Stimulated activated naive B cell treated with anti-CD40 and anti-IgM and Interleukin-4, amounts not matched to agents 10 μg/mL and 1 μg/mL and 100 μg/mL, for 72 hours (primary cell): ENCODE measurements at regions not wholly inside any gene's neighbourhood (a gene's known extent, or its start where the extent isn't known, plus 50 kb on each side); places are given as distances from the start of the nearest gene placed in this dataset.

Source experiments
- ATAC-seq, 2 donors: fragments of 150-1000 bp; cut with Tn5 transposase; replicated peaks; 2 replicates each; pipeline ENCODE4 v1.10.0; 2021; ENCODE audit warnings: moderate library complexity in 1 of 2
- DNase-seq: peaks from one replicate; pipeline ENCODE4 v3.0.0; 2021
- H3K27ac Mint-ChIP-seq: one replicate; pipeline ENCODE4 v1.8.0; 2022; ENCODE audit warnings: mild to moderate bottlenecking, mixed read lengths
- H3K27me3 Mint-ChIP-seq, 2 donors: one replicate each; pipeline ENCODE4 v1.8.0; 2022; ENCODE audit warnings: mixed read lengths in 2 of 2
- H3K36me3 Mint-ChIP-seq, 2 donors: one replicate each; pipeline ENCODE4 v1.8.0; 2022; ENCODE audit warnings: mixed read lengths in 2 of 2, mild to moderate bottlenecking in 1 of 2
- H3K4me1 Mint-ChIP-seq, 2 donors: one replicate each; pipeline ENCODE4 v1.8.0; 2022; ENCODE audit warnings: mixed read lengths in 2 of 2, mild to moderate bottlenecking in 1 of 2
- H3K4me3 Mint-ChIP-seq, 2 donors: one replicate each; pipeline ENCODE4 v1.8.0; 2022; ENCODE audit warnings: mild to moderate bottlenecking in 2 of 2, mixed read lengths in 2 of 2, moderate library complexity in 1 of 2
- H3K9me3 Mint-ChIP-seq, 2 donors: one replicate each; pipeline ENCODE4 v1.8.0; 2022; ENCODE audit warnings: mixed read lengths in 2 of 2, mild to moderate bottlenecking in 1 of 2

- Mint-ChIP-seq H3K4me3 (no peak overlapping the region), H3K27me3 (peaks cover 6 to 12% of the 10 kb centered on the region in 2 donors), H3K27ac (no peak overlapping the region), H3K9me3 (no peaks in the 10 kb centered on the region), H3K36me3 (no peaks in the 10 kb centered on the region), H3K4me1 (no peaks in the 10 kb centered on the region)
- no peak for ATAC-seq
- no peak for DNase-seq
Measured at GRCh38 chr2:12935222-12935621, 218.5 kb downstream of the TRIB2 start.

DNA sequence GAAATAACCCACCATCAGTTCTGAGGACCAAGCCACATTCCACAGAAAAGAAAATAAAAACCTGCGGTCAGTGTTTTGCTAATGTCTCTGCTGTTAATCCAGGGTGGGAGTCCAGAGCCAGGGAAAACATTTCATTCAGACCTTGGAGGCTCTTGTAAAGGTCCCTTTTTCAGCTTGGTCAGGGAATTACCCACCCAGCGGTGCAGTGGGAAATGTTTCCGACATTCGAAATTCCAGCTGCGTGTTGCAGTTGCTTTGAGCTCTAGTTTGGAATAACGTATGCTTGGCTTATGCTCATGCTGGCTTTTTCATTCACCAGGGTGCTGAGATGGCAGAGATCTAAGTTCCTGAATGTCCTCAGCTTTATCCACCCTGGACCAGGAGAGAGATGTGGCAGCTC, 219.1 kb downstream of the TRIB2 start:
- H3K4me3 Mint-ChIP-seq, result no peak overlapping the region
- peaks cover 6 to 12% of the 10 kb centered on the region in 2 donors for H3K27me3 Mint-ChIP-seq
- H3K27ac Mint-ChIP-seq, result no peak overlapping the region
- DNase-seq (no peak), ATAC-seq (no peak)
- H3K4me1 Mint-ChIP-seq, result no peaks in the 10 kb centered on the region
- H3K9me3 Mint-ChIP-seq, result no peaks in the 10 kb centered on the region
- no peaks in the 10 kb centered on the region for H3K36me3 Mint-ChIP-seq

DNA sequence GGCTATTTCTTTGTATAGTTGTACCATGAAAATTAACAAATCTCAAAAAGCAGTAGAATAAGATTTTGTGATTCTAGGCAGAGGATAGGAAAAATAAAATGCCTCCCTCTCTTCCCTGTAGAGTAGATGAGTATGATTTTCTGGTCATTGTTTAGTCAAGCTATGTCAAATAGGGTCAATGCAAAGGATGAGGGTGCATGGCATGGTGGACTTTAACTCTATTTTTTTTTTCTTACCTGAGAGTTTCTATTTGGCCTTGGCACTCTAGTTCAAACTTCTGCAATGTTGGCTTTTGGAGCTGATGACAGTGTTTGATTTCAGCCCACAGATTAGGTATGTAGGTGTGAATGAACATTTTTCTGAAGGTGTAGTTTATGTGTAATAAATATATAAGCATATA, 224.5 kb downstream of the TRIB2 start:
- DNase-seq (no peak), ATAC-seq (no peak)
- Mint-ChIP-seq H3K27ac (no peak overlapping the region), H3K9me3 (peaks cover 0 to 2% of the 10 kb centered on the region in 2 donors), H3K27me3 (peaks cover 8 to 14% of the 10 kb centered on the region in 2 donors), H3K4me1 (no peaks in the 10 kb centered on the region), H3K36me3 (peaks cover 3% of the 10 kb centered on the region in 2 donors), H3K4me3 (no peak overlapping the region)

GRCh38 chr2:12948231-12948960, 231.7 kb downstream of the TRIB2 start:
- DNase-seq, result no peak

GRCh38 chr2:12948961-12949353, 232.2 kb downstream of the TRIB2 start:
- DNase-seq (peak; percentile 37), ATAC-seq (peak; percentile 97 to 98)
- no peak overlapping the region for H3K27ac Mint-ChIP-seq
- no peaks in the 10 kb centered on the region for H3K36me3 Mint-ChIP-seq
- H3K27me3 Mint-ChIP-seq, result peaks cover 33 to 52% of the 10 kb centered on the region in 2 donors
- peaks cover 0 to 6% of the 10 kb centered on the region in 2 donors for H3K4me1 Mint-ChIP-seq
- H3K4me3 Mint-ChIP-seq, result no peak overlapping the region
- H3K9me3 Mint-ChIP-seq, result no peaks in the 10 kb centered on the region

More at GRCh38 chr2:12948231-12948960, 231.7 kb downstream of the TRIB2 start:
- peaks cover 33 to 48% of the 10 kb centered on the region in 2 donors for H3K27me3 Mint-ChIP-seq
- no peak overlapping the region for H3K27ac Mint-ChIP-seq
- H3K4me1 Mint-ChIP-seq, result peaks cover 0 to 6% of the 10 kb centered on the region in 2 donors
- no peak overlapping the region for H3K4me3 Mint-ChIP-seq
- no peak for ATAC-seq
- no peaks in the 10 kb centered on the region for H3K36me3 Mint-ChIP-seq
- H3K9me3 Mint-ChIP-seq, result no peaks in the 10 kb centered on the region

DNA sequence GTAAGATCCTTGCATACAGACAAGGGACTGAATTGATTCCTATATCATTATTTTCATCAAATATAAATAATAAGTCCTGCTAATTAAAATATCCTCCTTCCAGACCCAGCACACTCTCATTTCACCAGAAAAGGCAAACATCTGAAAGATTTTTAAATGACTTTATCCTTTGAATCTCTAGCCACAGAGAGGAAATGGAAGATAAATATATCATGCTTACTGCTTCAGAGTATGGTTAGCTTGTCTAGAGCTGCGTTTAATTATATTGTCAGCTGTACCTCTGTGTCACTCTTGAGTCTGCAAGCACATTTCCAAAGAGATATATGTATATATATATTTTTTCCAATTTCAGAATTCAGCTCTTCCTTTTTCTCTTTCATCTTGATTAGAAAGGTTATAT, 232.7 kb downstream of the TRIB2 start:
- H3K4me3 Mint-ChIP-seq, result no peak overlapping the region
- H3K9me3 Mint-ChIP-seq, result no peaks in the 10 kb centered on the region
- DNase-seq, result no peak
- H3K36me3 Mint-ChIP-seq, result no peaks in the 10 kb centered on the region
- no peak overlapping the region for H3K27ac Mint-ChIP-seq
- ATAC-seq, result peak; percentile 48 to 50
- H3K27me3 Mint-ChIP-seq, result peaks cover 30 to 52% of the 10 kb centered on the region in 2 donors
- peaks cover 0 to 6% of the 10 kb centered on the region in 2 donors for H3K4me1 Mint-ChIP-seq

GRCh38 chr2:12950174-12950573, 233.4 kb downstream of the TRIB2 start:
- H3K27me3 Mint-ChIP-seq, result peaks cover 32 to 55% of the 10 kb centered on the region in 2 donors
- peaks cover 0 to 6% of the 10 kb centered on the region in 2 donors for H3K4me1 Mint-ChIP-seq
- no peaks in the 10 kb centered on the region for H3K9me3 Mint-ChIP-seq
- DNase-seq (no peak), ATAC-seq (no peak)
- no peak overlapping the region for H3K27ac Mint-ChIP-seq
- H3K36me3 Mint-ChIP-seq, result no peaks in the 10 kb centered on the region
- H3K4me3 Mint-ChIP-seq, result no peak overlapping the region

DNA sequence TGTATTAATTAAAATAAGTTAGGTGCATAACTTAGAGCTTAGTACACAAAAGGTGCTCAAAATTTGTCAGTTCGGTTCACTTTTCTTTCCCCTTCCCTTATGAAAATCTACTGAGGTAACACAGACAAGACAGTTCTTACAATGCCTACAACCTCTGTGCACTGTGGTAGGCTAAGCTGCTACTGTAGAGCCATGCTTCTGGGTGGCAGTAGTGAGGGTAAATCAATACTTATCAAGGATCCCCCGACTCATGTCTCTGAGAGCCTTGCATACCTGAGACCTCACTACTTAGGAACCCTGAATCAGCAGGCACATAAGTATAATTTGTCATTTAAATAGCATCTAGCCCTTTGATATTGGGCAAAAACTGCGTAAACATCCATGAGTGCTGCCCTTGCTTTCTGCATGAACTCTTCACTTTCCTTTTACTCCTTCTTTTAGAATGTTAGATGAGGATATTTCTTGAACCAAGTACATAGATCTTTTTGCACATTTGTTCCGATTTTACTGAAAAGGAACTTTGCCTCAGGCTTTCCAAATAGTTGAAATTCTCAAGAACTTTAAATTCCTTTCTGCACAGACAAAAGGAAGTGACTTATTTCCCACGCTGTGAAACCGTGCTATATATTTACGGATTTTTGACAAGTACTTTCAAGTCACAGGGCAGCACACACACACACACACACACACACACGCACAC, 234.4 kb downstream of the TRIB2 start:
- DNase-seq (no peak), ATAC-seq (no peak)
- Mint-ChIP-seq H3K9me3 (no peaks in the 10 kb centered on the region), H3K27ac (no peak overlapping the region), H3K27me3 (peaks cover 29 to 52% of the 10 kb centered on the region in 2 donors), H3K36me3 (no peaks in the 10 kb centered on the region), H3K4me3 (no peak overlapping the region), H3K4me1 (peaks cover 0 to 6% of the 10 kb centered on the region in 2 donors)

DNA sequence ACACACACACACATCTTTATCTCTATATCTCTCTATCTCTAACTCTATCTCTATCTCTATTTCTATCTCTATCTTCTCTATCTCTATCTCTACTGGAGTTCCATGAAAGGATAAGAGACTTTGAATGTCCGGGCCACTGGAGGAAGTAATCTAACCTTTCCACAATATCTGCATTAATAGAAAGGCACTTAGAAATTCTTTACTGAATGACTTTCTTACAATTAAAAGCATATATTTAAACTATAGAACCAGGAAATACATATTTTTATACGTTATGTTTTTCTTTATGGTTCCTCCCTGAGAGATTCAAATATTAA, 234.9 kb downstream of the TRIB2 start:
- H3K27ac Mint-ChIP-seq, result no peak overlapping the region
- H3K4me1 Mint-ChIP-seq, result peaks cover 0 to 6% of the 10 kb centered on the region in 2 donors
- H3K36me3 Mint-ChIP-seq, result no peaks in the 10 kb centered on the region
- no peak for ATAC-seq
- H3K4me3 Mint-ChIP-seq, result no peak overlapping the region
- DNase-seq, result no peak
- H3K9me3 Mint-ChIP-seq, result no peaks in the 10 kb centered on the region
- H3K27me3 Mint-ChIP-seq, result peaks cover 32 to 57% of the 10 kb centered on the region in 2 donors

- ATAC-seq (no peak), DNase-seq (no peak)
- Mint-ChIP-seq H3K9me3 (no peaks in the 10 kb centered on the region), H3K4me1 (peaks cover 0 to 6% of the 10 kb centered on the region in 2 donors), H3K27me3 (peaks cover 34 to 64% of the 10 kb centered on the region in 2 donors), H3K36me3 (no peaks in the 10 kb centered on the region), H3K27ac (no peak overlapping the region), H3K4me3 (no peak overlapping the region)
Measured at GRCh38 chr2:12953596-12953995, 236.9 kb downstream of the TRIB2 start.

- no peak for ATAC-seq
- DNase-seq, result no peak
- H3K27me3 Mint-ChIP-seq, result peaks cover 36 to 75% of the 10 kb centered on the region in 2 donors
- H3K4me1 Mint-ChIP-seq, result peaks cover 0 to 4% of the 10 kb centered on the region in 2 donors
- H3K27ac Mint-ChIP-seq, result no peak overlapping the region
- H3K9me3 Mint-ChIP-seq, result peaks cover 3 to 5% of the 10 kb centered on the region in 2 donors
- H3K36me3 Mint-ChIP-seq, result peaks cover 0 to 2% of the 10 kb centered on the region in 2 donors
- H3K4me3 Mint-ChIP-seq, result no peak overlapping the region
Measured at GRCh38 chr2:12955864-12956263, 239.1 kb downstream of the TRIB2 start.

DNA sequence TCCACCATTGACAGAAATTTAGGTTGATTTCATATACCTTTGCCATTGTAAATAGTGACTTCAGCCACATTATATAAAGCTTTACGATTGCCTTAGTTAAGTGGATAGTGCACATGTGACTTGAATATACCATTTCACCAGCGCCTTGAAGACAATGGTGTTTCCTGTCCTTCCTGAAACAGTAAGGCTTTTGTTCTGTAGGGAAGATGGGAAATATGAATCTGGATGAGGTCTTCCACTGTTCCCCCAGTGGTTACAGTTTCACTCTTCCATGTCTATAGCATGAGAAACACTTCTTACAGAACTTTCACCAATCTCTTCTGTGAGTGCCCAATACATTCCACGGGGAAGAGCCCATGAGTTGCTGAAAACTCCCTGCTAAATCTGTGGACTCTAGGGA, 240.5 kb downstream of the TRIB2 start:
- peaks cover 33 to 76% of the 10 kb centered on the region in 2 donors for H3K27me3 Mint-ChIP-seq
- peaks cover 0 to 2% of the 10 kb centered on the region in 2 donors for H3K36me3 Mint-ChIP-seq
- H3K4me1 Mint-ChIP-seq, result no peaks in the 10 kb centered on the region
- H3K27ac Mint-ChIP-seq, result no peak overlapping the region
- H3K9me3 Mint-ChIP-seq, result peaks cover 3 to 5% of the 10 kb centered on the region in 2 donors
- no peak overlapping the region for H3K4me3 Mint-ChIP-seq
- ATAC-seq (no peak), DNase-seq (no peak)

DNA sequence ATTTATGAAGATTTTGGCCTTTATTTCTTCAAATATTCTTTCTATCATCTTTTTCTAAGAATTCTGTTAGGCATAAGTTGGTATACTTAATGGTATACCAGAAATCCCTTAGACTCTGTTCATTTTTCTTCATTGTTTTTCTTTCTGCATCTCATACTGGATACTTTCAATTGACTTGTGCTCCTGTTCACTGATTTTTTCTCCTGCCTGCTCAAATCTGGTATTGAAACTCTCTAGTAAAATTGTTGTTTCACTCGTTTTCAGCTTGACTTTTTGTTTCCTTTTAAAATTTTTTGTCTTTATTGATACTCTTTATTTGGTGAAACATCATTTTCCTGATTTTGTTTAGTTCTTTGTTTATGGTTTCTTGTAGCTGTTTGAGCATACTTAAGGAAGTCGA, 243.2 kb downstream of the TRIB2 start:
- Mint-ChIP-seq H3K27ac (no peak overlapping the region), H3K4me3 (no peak overlapping the region), H3K36me3 (peaks cover 0 to 2% of the 10 kb centered on the region in 2 donors), H3K9me3 (peaks cover 3 to 5% of the 10 kb centered on the region in 2 donors), H3K4me1 (no peaks in the 10 kb centered on the region), H3K27me3 (peaks cover 31 to 69% of the 10 kb centered on the region in 2 donors)
- ATAC-seq, result no peak
- DNase-seq, result no peak

GRCh38 chr2:12960671-12961070, 243.9 kb downstream of the TRIB2 start:
- peaks cover 0 to 2% of the 10 kb centered on the region in 2 donors for H3K36me3 Mint-ChIP-seq
- no peak overlapping the region for H3K27ac Mint-ChIP-seq
- ATAC-seq (no peak), DNase-seq (no peak)
- H3K27me3 Mint-ChIP-seq, result peaks cover 27 to 65% of the 10 kb centered on the region in 2 donors
- H3K9me3 Mint-ChIP-seq, result peaks cover 3 to 5% of the 10 kb centered on the region in 2 donors
- H3K4me1 Mint-ChIP-seq, result peaks cover 1 to 4% of the 10 kb centered on the region in 2 donors
- no peak overlapping the region for H3K4me3 Mint-ChIP-seq
